PFSK-1 (cell line): ENCODE measurements at regions not wholly inside any gene's neighbourhood (a gene's known extent, or its start where the extent isn't known, plus 50 kb on each side); places are given as distances from the start of the nearest gene placed in this dataset.

Experiments used
- FOXP2 ChIP-seq: optimal IDR thresholded peaks from 2 replicates; pipeline ENCODE3; 2011; ENCODE audit warnings: borderline replicate concordance, control low read depth, inconsistent platforms; ENCODE audit not compliant: insufficient read depth; ENCODE audit errors: extremely low read length, extremely low read depth
- POLR2AphosphoS5 ChIP-seq: IDR thresholded peaks from 2 replicates; pipeline ENCODE4 v1.6.1; 2012; ENCODE audit warnings: low read depth, mild to moderate bottlenecking, control low read depth, low read length, moderate library complexity
- REST ChIP-seq, 2 experiments: IDR thresholded peaks; 2 replicates each; pipeline versions ENCODE4 v1.6.1 to v1.8.0; 2011 to 2012; ENCODE audit warnings: low read depth in 2 of 2, low read length in 2 of 2, control low read depth in 1 of 2, inconsistent platforms in 1 of 2, mild to moderate bottlenecking in 1 of 2, moderate library complexity in 1 of 2; ENCODE audit not compliant: insufficient read depth in 1 of 2
- SIN3A ChIP-seq: IDR thresholded peaks from 2 replicates; pipeline ENCODE4 v1.6.1; 2012; ENCODE audit warnings: mild to moderate bottlenecking, low read length, moderate library complexity, borderline replicate concordance; ENCODE audit not compliant: insufficient read depth
- TAF1 ChIP-seq: IDR thresholded peaks from 2 replicates; pipeline ENCODE4 v1.6.1; 2012; ENCODE audit warnings: low read length, control low read depth, borderline replicate concordance; ENCODE audit not compliant: insufficient read depth

GRCh38 chr11:70757241-70757640 lies 358.9 kb downstream of the CTTN start:
- TF ChIP-seq TAF1 (no peak), SIN3A (no peak), POLR2AphosphoS5 (no peak), REST (IDR thresholded peaks at IDR 0.05; ENCODE audit: insufficient read depth in 1 of 2, low read depth in 2 of 2, low read length in 2 of 2) (no peak), FOXP2 (no peak)

GRCh38 chr11:70758206-70758605 lies 359.9 kb downstream of the CTTN start:
- no peak for TF ChIP-seq FOXP2

GRCh38 chr11:70759846-70760245 lies 361.5 kb downstream of the CTTN start:
- no peak for TF ChIP-seq REST (IDR thresholded peaks at IDR 0.05; ENCODE audit: insufficient read depth in 1 of 2, low read depth in 2 of 2, low read length in 2 of 2)
- no peak for TF ChIP-seq TAF1
- TF ChIP-seq POLR2AphosphoS5, result no peak
- TF ChIP-seq SIN3A, result no peak
- no peak for TF ChIP-seq FOXP2

GRCh38 chr11:70760416-70761020 lies 362.2 kb downstream of the CTTN start:
- TF ChIP-seq REST (IDR thresholded peaks at IDR 0.05; ENCODE audit: insufficient read depth in 1 of 2, low read depth in 2 of 2, low read length in 2 of 2), result no peak
- no peak for TF ChIP-seq TAF1
- TF ChIP-seq POLR2AphosphoS5, result no peak
- TF ChIP-seq SIN3A, result no peak
- no peak for TF ChIP-seq FOXP2

GRCh38 chr11:70761094-70761907 lies 363.0 kb downstream of the CTTN start:
- TF ChIP-seq FOXP2 (no peak), REST (IDR thresholded peaks at IDR 0.05; ENCODE audit: insufficient read depth in 1 of 2, low read depth in 2 of 2, low read length in 2 of 2) (no peak), SIN3A (no peak), TAF1 (no peak), POLR2AphosphoS5 (no peak)
